ENCODE measurements at regions not wholly inside any gene's neighbourhood (a gene's known extent, or its start where the extent isn't known, plus 50 kb on each side); places are given as distances from the start of the nearest gene placed in this dataset.

- DNase-seq = no peak
Observed at GRCh38 chr9:7286101-7286500, 513.5 kb downstream of the DMAC1 start.

- DNase-seq = no peak
Observed at GRCh38 chr9:7285199-7285598, 514.4 kb downstream of the DMAC1 start.

- no peak for DNase-seq
Observed at GRCh38 chr9:7284517-7284916, 515.1 kb downstream of the DMAC1 start.

GRCh38 chr9:7284117-7284516 lies 515.5 kb downstream of the DMAC1 start:
- no peak for DNase-seq

- no peak for DNase-seq
Observed at GRCh38 chr9:7273575-7273974, 515.8 kb downstream of the KDM4C start.

- DNase-seq = no peak
Observed at GRCh38 chr9:7266911-7267595, 509.3 kb downstream of the KDM4C start.

- no peak for DNase-seq
Observed at GRCh38 chr9:7265181-7265580, 507.4 kb downstream of the KDM4C start.

GRCh38 chr9:7259544-7260241 lies 501.9 kb downstream of the KDM4C start:
- no peak for DNase-seq

GRCh38 chr9:7258688-7259396 lies 501.1 kb downstream of the KDM4C start:
- no peak for DNase-seq

GRCh38 chr9:7246917-7247522 lies 489.2 kb downstream of the KDM4C start:
- DNase-seq = no peak

- no peak for DNase-seq
Observed at GRCh38 chr9:7245976-7246580, 488.3 kb downstream of the KDM4C start.

GRCh38 chr9:7243838-7244237 lies 486.1 kb downstream of the KDM4C start:
- no peak for DNase-seq

- no peak for DNase-seq
Observed at GRCh38 chr9:7242126-7242525, 484.4 kb downstream of the KDM4C start.

GRCh38 chr9:7241694-7242093 lies 483.9 kb downstream of the KDM4C start:
- no peak for DNase-seq

- no peak for DNase-seq
Observed at GRCh38 chr9:7240569-7241311, 483.0 kb downstream of the KDM4C start.

- DNase-seq = no peak
Observed at GRCh38 chr9:7239708-7240107, 481.9 kb downstream of the KDM4C start.

GRCh38 chr9:7238247-7238637 lies 480.5 kb downstream of the KDM4C start:
- no peak for DNase-seq

GRCh38 chr9:7237473-7238246 lies 479.9 kb downstream of the KDM4C start:
- no peak for DNase-seq

- DNase-seq = no peak
Observed at GRCh38 chr9:7236186-7236585, 478.4 kb downstream of the KDM4C start.

GRCh38 chr9:7234144-7234543 lies 476.4 kb downstream of the KDM4C start:
- DNase-seq = no peak

- no peak for DNase-seq
Observed at GRCh38 chr9:7229571-7229970, 471.8 kb downstream of the KDM4C start.

GRCh38 chr9:7228726-7229125 lies 471.0 kb downstream of the KDM4C start:
- DNase-seq = no peak

All from CD4-positive, alpha-beta T cell treated with Interleukin-17A for 4 hours (primary cell).